HG03196 (cell line): ENCODE measurements at regions not wholly inside any gene's neighbourhood (a gene's known extent, or its start where the extent isn't known, plus 50 kb on each side); places are given as distances from the start of the nearest gene placed in this dataset.

ENCODE experiments used
- ATAC-seq: cut with Tn5 transposase; IDR thresholded peaks from one replicate; pipeline ENCODE4 v1.9.1; 2021; ENCODE audit not compliant: unreplicated experiment

DNA sequence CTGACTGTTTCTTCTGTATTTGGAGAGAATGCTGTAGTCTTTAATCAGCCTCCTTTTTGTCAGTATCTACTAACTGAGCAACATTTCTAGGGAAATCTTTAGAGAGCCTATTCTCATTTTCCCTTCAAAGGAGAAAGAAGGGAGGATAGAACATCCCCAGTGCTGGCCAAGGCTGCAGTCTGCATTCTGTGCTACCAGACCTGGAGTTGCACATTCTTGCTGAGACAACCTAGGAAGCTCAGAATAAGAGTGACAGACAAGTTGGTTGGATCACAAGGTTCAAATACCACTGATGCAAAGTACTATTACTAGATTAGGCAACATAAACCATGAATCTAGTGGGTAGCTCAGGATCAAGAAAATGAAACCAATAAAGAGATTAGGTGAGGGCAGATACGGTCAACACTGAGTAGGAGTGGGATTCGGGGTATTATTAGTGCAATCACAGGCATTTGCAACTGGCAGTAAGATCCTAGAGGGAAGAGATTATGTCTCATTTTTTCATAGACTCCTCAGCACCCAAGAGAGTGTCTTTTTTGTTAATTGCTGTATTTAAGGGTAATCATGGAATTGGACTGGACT is 213.5 kb upstream of the FAM83B start:
- ATAC-seq = no peak

- ATAC-seq = no peak
Observed at GRCh38 chr6:54633601-54634000, 213.0 kb upstream of the FAM83B start.

- no peak for ATAC-seq
Observed at GRCh38 chr6:54640911-54641310, 205.7 kb upstream of the FAM83B start.

GRCh38 chr6:54646069-54646950 is 200.3 kb upstream of the FAM83B start:
- ATAC-seq = no peak

GRCh38 chr6:54646951-54647664 is 199.5 kb upstream of the FAM83B start:
- ATAC-seq = no peak

GRCh38 chr6:54654381-54654780 is 192.2 kb upstream of the FAM83B start:
- ATAC-seq = no peak

DNA sequence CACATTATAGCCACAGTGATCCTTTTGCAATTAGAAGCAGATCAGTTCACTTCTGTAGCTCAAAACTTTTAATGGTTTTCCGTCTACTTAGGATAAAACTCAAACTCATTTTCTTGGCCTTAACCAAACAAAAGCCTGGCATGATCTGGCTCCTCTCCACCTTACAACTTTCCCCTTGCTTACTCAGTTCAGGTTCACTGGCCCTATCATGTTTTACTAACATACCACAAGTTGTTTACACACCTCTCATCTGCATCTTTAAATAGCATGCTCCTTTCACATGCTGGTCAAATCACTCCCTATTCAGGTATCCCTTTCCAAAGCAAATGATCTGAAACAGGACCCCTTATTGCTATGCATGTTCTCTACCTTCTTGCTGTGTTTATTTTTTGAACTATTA is 191.4 kb upstream of the FAM83B start:
- no peak for ATAC-seq

DNA sequence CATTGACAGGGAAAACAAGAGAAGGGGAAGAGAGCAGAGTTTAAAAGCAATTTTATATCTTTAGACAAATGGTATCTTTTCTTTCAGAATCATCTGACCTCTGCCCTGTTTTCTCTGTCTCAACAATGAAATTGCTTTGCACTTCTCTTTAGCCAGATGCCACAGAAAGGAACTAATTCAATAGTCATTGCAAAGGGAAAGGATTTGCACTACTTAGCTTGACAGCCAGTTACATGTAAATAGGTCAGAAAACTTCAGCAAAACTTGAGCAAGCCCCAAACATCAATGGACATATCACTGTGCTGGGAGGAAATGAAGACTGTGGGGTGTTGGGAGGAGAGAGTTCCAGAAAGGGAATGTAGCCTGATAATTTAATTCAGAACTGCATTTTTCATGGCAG is 181.3 kb upstream of the FAM83B start:
- ATAC-seq = no peak

GRCh38 chr6:54680531-54680930 is 166.0 kb upstream of the FAM83B start:
- no peak for ATAC-seq

DNA sequence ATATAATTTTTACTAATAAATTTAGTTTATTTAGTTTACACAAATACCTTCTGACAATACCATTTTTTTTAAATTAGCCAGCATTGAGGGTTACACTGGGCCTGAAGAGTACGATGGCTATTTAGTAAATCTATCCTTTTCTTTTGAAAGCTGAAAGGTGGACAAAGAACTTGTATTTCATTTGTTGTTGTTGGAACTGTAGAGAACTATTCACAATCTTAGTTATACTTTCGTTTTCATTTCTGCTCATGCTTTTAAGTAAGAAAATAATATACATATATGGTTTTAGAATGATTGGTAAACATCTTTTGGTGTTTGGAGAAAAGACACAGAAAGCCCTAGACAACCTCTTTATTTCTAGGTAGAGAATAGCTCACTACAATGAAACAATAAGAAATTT is 165.3 kb upstream of the FAM83B start:
- ATAC-seq = no peak

DNA sequence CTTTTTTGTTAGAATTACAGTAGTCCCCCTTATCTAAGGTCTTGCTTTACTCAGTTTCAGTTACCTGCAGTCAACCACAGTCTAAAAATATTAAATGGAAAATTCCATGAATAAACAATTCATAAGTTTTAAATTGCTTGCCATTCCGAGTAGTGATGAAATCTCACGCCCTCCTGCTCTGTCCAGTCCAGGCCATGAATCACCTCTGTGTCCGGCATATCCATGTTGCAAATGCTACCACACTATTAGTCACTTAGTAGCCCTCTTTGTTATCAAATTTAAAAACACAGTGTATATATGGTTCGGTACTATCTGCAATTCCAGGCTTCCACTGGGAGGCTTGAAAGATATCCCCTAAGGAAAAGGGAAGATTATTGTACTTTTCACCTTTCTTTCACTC is 164.6 kb upstream of the FAM83B start:
- no peak for ATAC-seq

DNA sequence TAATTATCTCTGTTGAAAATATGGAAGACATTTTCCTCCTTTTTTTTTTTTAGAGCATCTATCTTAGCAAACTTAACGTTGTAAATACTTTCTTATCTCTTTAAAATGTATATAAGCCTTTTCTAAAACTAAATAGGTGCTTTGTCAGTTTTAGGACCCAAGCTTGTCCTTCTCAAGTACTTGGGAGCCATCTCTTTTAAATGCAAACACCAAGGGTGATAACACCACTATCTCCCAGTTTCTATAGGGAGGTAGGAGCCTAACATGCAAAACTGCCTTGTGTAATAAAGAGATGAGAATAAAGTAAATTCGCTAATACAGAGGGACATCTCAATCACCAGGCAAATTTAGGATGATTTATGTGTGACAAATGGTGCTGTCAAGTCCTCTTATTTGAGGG is 157.0 kb upstream of the FAM83B start:
- ATAC-seq = no peak

- ATAC-seq = no peak
Observed at GRCh38 chr6:54690596-54690995, 156.0 kb upstream of the FAM83B start.

GRCh38 chr6:54694928-54695532 is 151.5 kb upstream of the FAM83B start:
- no peak for ATAC-seq

- ATAC-seq = no peak
Observed at GRCh38 chr6:54695815-54696214, 150.8 kb upstream of the FAM83B start.

DNA sequence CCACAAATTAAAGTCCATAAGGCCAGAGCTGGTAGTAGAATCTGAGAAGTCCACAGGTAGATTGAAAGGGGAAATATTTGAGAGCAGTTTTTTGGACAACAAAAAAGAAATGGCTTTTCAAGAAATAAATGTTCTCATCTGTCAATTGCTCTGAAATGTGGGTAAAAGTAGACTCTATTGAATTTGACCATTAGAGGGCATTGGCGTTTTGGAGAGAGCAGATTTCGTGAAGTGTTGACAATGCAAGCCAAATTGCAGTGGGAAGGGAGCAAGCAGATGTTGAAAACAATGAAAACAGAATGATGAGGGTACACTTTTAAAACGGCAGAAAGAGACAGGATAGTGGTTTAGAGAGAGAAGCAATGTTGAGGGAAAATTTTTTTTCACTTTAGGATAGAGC is 149.1 kb upstream of the FAM83B start:
- ATAC-seq = no peak

DNA sequence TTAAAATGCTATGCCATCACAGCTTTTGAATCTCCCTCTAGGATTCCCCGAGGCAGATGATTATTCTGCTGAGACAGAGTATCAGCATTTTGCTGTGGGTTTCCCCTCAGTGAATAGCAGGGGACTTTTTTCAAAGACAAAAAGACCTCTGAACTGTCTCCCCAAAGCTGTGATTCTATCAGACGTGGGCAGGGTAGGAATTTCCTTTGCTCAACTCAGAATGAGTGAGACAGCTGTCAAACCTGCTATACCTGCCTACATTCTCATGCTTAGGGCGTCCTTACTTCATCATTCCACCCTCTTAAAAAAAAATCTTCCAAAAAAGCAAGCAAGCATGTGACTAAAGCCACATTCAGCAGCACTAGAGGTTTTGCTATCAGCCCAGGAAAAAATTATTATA is 147.6 kb upstream of the FAM83B start:
- no peak for ATAC-seq

DNA sequence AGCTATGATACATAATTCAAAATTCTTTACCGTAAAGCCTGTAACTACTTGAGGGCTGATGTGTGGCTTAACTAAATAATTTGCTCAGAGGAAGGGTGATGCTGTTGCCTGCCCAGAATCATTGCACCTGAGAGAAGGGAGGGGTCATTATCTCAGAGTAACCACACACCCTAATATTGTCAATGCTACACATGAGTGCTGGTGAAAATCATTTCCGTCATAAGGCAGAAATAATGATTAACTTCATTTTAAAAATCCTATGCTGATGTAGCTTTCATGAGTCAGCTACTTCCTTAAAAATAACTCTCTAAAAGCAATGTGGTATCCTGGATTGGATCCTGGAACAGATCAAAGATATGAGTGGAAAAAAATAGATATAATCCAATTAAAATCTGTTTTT is 146.4 kb upstream of the FAM83B start:
- ATAC-seq = no peak

GRCh38 chr6:54702772-54703171 is 143.8 kb upstream of the FAM83B start:
- no peak for ATAC-seq

- ATAC-seq = no peak
Observed at GRCh38 chr6:54706391-54706790, 140.2 kb upstream of the FAM83B start.

- ATAC-seq = no peak
Observed at GRCh38 chr6:54706844-54707605, 139.5 kb upstream of the FAM83B start.
